H9 (cell line): ENCODE measurements at regions not wholly inside any gene's neighbourhood (a gene's known extent, or its start where the extent isn't known, plus 50 kb on each side); places are given as distances from the start of the nearest gene placed in this dataset.

Experiments used
- DNase-seq: peaks from one replicate; pipeline ENCODE4 v3.0.0-alpha.2; 2017
- H2AFZ ChIP-seq: one replicate; pipeline ENCODE4 v1.6.1; 2013; ENCODE audit warnings: mild to moderate bottlenecking, low read length, control low read depth, moderate library complexity
- H2AK5ac ChIP-seq: 2 replicates; pipeline ENCODE4 v1.6.1; 2013; ENCODE audit warnings: low read length, control low read depth, mixed read lengths; ENCODE audit not compliant: insufficient read length
- H2BK120ac ChIP-seq: one replicate; pipeline ENCODE4 v1.6.1; 2013; ENCODE audit warnings: low read depth, mild to moderate bottlenecking, low read length, control low read depth, inconsistent platforms; ENCODE audit not compliant: poor library complexity, severe bottlenecking
- H2BK12ac ChIP-seq: 2 replicates; pipeline ENCODE4 v1.6.1; 2013; ENCODE audit warnings: low read length, control low read depth, mixed read lengths, low read depth; ENCODE audit not compliant: insufficient read length
- H2BK15ac ChIP-seq: 2 replicates; pipeline ENCODE4 v1.6.1; 2013; ENCODE audit warnings: low read depth, low read length, control low read depth
- H2BK20ac ChIP-seq: one replicate; pipeline ENCODE4 v1.6.1; 2013; ENCODE audit warnings: low read depth, mild to moderate bottlenecking, low read length, control low read depth, inconsistent platforms; ENCODE audit not compliant: poor library complexity, severe bottlenecking
- H2BK5ac ChIP-seq: 2 replicates; pipeline ENCODE4 v1.6.1; 2013; ENCODE audit warnings: low read length, control low read depth, mixed read lengths; ENCODE audit not compliant: insufficient read length
- H3K14ac ChIP-seq: 2 replicates; pipeline ENCODE4 v1.6.1; 2013; ENCODE audit warnings: low read length, control low read depth; ENCODE audit not compliant: insufficient read depth
- H3K18ac ChIP-seq: 2 replicates; pipeline ENCODE4 v1.6.1; 2013; ENCODE audit warnings: low read depth, mild to moderate bottlenecking, mixed read lengths, low read length, control low read depth; ENCODE audit not compliant: insufficient read length
- H3K23ac ChIP-seq: 2 replicates; pipeline ENCODE4 v1.6.1; 2013; ENCODE audit warnings: low read length, control low read depth, mixed read lengths, low read depth; ENCODE audit not compliant: insufficient read length
- H3K23me2 ChIP-seq: 2 replicates; pipeline ENCODE4 v1.6.1; 2013; ENCODE audit warnings: low read depth, mild to moderate bottlenecking, mixed read lengths, low read length, control low read depth; ENCODE audit not compliant: insufficient read length, poor library complexity, severe bottlenecking
- H3K27ac ChIP-seq: 2 replicates; pipeline ENCODE4 v1.5.1; 2013; ENCODE audit warnings: low read length, control low read depth, mixed read lengths, low read depth; ENCODE audit not compliant: insufficient read length
- H3K27me3 ChIP-seq: 2 replicates; pipeline ENCODE4 v1.6.1; 2013; ENCODE audit warnings: low read length, control low read depth, inconsistent platforms; ENCODE audit not compliant: insufficient read depth
- H3K4ac ChIP-seq: 2 replicates; pipeline ENCODE4 v1.6.1; 2013; ENCODE audit warnings: low read depth, mild to moderate bottlenecking, control low read depth, inconsistent platforms, low read length, moderate library complexity
- H3K4me1 ChIP-seq: 2 replicates; pipeline ENCODE4 v1.6.1; 2013; ENCODE audit warnings: low read length, control low read depth, inconsistent platforms; ENCODE audit not compliant: insufficient read depth
- H3K4me2 ChIP-seq: 2 replicates; pipeline ENCODE4 v1.6.1; 2013; ENCODE audit warnings: low read length, control low read depth, mixed read lengths; ENCODE audit not compliant: insufficient read length, insufficient read depth
- H3K56ac ChIP-seq: 2 replicates; pipeline ENCODE4 v1.6.1; 2013; ENCODE audit warnings: low read depth, mild to moderate bottlenecking, mixed read lengths, low read length, control low read depth; ENCODE audit not compliant: insufficient read length
- H3K79me1 ChIP-seq: 2 replicates; pipeline ENCODE4 v1.6.1; 2013; ENCODE audit warnings: low read depth, mild to moderate bottlenecking, moderate library complexity, low read length, control low read depth, inconsistent platforms; ENCODE audit not compliant: insufficient read depth, poor library complexity, severe bottlenecking
- H3K79me2 ChIP-seq: 2 replicates; pipeline ENCODE4 v1.6.1; 2013; ENCODE audit warnings: low read length, control low read depth, inconsistent platforms; ENCODE audit not compliant: insufficient read depth
- H3K9ac ChIP-seq: 2 replicates; pipeline ENCODE4 v1.6.1; 2013; ENCODE audit warnings: low read length, control low read depth, mixed read lengths; ENCODE audit not compliant: insufficient read length; ENCODE audit errors: extremely low read depth
- H3K9me3 ChIP-seq: one replicate; pipeline ENCODE4 v1.6.1; 2013; ENCODE audit warnings: low read depth, low read length, inconsistent platforms; ENCODE audit not compliant: control insufficient read depth
- H3T11ph ChIP-seq: one replicate; pipeline ENCODE4 v1.6.1; 2013; ENCODE audit warnings: mild to moderate bottlenecking, low read length, control low read depth, inconsistent platforms
- H4K20me1 ChIP-seq: one replicate; pipeline ENCODE4 v1.6.1; 2013; ENCODE audit not compliant: control insufficient read depth, insufficient read length, insufficient read depth
- H4K5ac ChIP-seq: 2 replicates; pipeline ENCODE4 v1.6.1; 2013; ENCODE audit warnings: low read depth, mild to moderate bottlenecking, mixed read lengths, low read length, control low read depth; ENCODE audit not compliant: insufficient read length
- H4K8ac ChIP-seq: replicated peaks from 2 replicates; pipeline ENCODE4 v1.6.1; 2013; ENCODE audit warnings: low read length, control low read depth, mixed read lengths, low read depth; ENCODE audit not compliant: insufficient read length
- H4K91ac ChIP-seq: 2 replicates; pipeline ENCODE4 v1.6.1; 2013; ENCODE audit warnings: low read depth, mild to moderate bottlenecking, moderate library complexity, mixed read lengths, low read length, control low read depth; ENCODE audit not compliant: insufficient read length
- H3K27ac Mint-ChIP-seq, 3 experiments: 2 replicates in 2 of 3; 3 replicates in 1 of 3; pipeline ENCODE4 v1.8.0; 2020 to 2021; ENCODE audit warnings: mixed read lengths in 3 of 3, mild to moderate bottlenecking in 1 of 3, moderate library complexity in 1 of 3
- H3K27me3 Mint-ChIP-seq: 2 replicates; pipeline ENCODE4 v1.8.0; 2021; ENCODE audit warnings: low read depth, mild to moderate bottlenecking, moderate library complexity, mixed read lengths
- H3K36me3 Mint-ChIP-seq, 3 experiments: 2 replicates in 2 of 3; 3 replicates in 1 of 3; pipeline ENCODE4 v1.8.0; 2020 to 2021; ENCODE audit warnings: low read depth in 3 of 3, mixed read lengths in 3 of 3; ENCODE audit not compliant: insufficient read depth in 1 of 3
- H3K4me1 Mint-ChIP-seq, 2 experiments: 2 replicates each; pipeline ENCODE4 v1.8.0; 2020; ENCODE audit warnings: mixed read lengths in 2 of 2
- H3K4me3 Mint-ChIP-seq, 2 experiments: 2 replicates in 1 of 2; 3 replicates in 1 of 2; pipeline ENCODE4 v1.8.0; 2020 to 2021; ENCODE audit warnings: mild to moderate bottlenecking in 2 of 2, mixed read lengths in 2 of 2, moderate library complexity in 1 of 2
- H3K9me3 Mint-ChIP-seq, 2 experiments: 2 replicates in 1 of 2; 3 replicates in 1 of 2; pipeline ENCODE4 v1.8.0; 2020; ENCODE audit warnings: mild to moderate bottlenecking in 2 of 2, mixed read lengths in 2 of 2, moderate library complexity in 1 of 2
- CTCF ChIP-seq: fragments of 200-600 bp; sonication (generic); conservative IDR thresholded peaks from 3 replicates; pipeline ENCODE4 v1.8.0; 2021; ENCODE audit warnings: antibody characterized with exemption, mild to moderate bottlenecking
- WGBS: extraction: QIAGEN DNeasy Blood & Tissue Kit; methylation state at CpG from one replicate; pipeline ENCODE4 v1.1.7; 2013; ENCODE audit warnings: missing lambda C conversion rate, low lambda C conversion rate, mixed read lengths; ENCODE audit not compliant: insufficient read length; ENCODE audit errors: extremely low coverage; 5-methylcytosine and 5-hydroxymethylcytosine counted together

- Mint-ChIP-seq H3K36me3 (no peaks in the 10 kb centered on the region), H3K27me3 (peaks cover 54% of the 10 kb centered on the region), H3K9me3 (no peaks in the 10 kb centered on the region; a peak in 2 of 5 replicates), H3K4me3 (no peak overlapping the region), H3K4me1 (peaks cover 14 to 15% of the 10 kb centered on the region in 2 experiments), H3K27ac (no peak overlapping the region)
- 100% methylated on average over 1 of the region's 4 CpGs for WGBS
- Histone ChIP-seq H3K4me1 (peaks cover 2% of the 10 kb centered on the region), H4K20me1 (no peaks in the 10 kb centered on the region), H2AFZ (no peak overlapping the region), H3K4me2 (no peak overlapping the region), H2BK12ac (no peak overlapping the region), H2BK15ac (no peak overlapping the region), H3K56ac (no peak overlapping the region), H3T11ph (no peak overlapping the region), H3K9me3 (no peaks in the 10 kb centered on the region), H4K8ac (no peak overlapping the region), H3K18ac (no peak overlapping the region), H2BK5ac (no peak overlapping the region), H3K79me1 (no peaks in the 10 kb centered on the region), H3K79me2 (no peaks in the 10 kb centered on the region), H4K91ac (no peak overlapping the region), H2AK5ac (no peak overlapping the region), H2BK20ac (no peak overlapping the region), H4K5ac (no peak overlapping the region), H3K23ac (no peak overlapping the region), H3K9ac (no peak overlapping the region), H2BK120ac (no peak overlapping the region), H3K23me2 (no peaks in the 10 kb centered on the region), H3K27ac (no peak overlapping the region), H3K27me3 (no peaks in the 10 kb centered on the region), H3K14ac (no peak overlapping the region), H3K4ac (no peak overlapping the region)
- TF ChIP-seq CTCF, result no peak
- DNase-seq, result no peak
These were observed 101.4 kb upstream of the ZNF32 start for GRCh38 chr10:43749940-43750552.
